Ishikawa (cell line): ENCODE measurements at regions not wholly inside any gene's neighbourhood (a gene's known extent, or its start where the extent isn't known, plus 50 kb on each side); places are given as distances from the start of the nearest gene placed in this dataset.

Experiments used
- CEBPB ChIP-seq: IDR thresholded peaks from 2 replicates; pipeline ENCODE4 v1.6.1; 2012
- CREB1 ChIP-seq: IDR thresholded peaks from 2 replicates; pipeline ENCODE4 v1.6.1; 2012; ENCODE audit warnings: low read depth
- EGR1 ChIP-seq: IDR thresholded peaks from 2 replicates; pipeline ENCODE4 v1.6.1; 2012
- EP300 ChIP-seq: IDR thresholded peaks from 2 replicates; pipeline ENCODE4 v1.6.1; 2012; ENCODE audit warnings: borderline replicate concordance
- FOXM1 ChIP-seq: IDR thresholded peaks from 2 replicates; pipeline ENCODE4 v1.6.1; 2012; ENCODE audit warnings: low read depth, borderline replicate concordance
- NFIC ChIP-seq: IDR thresholded peaks from 2 replicates; pipeline ENCODE4 v1.6.1; 2012
- RAD21 ChIP-seq: IDR thresholded peaks from 2 replicates; pipeline ENCODE4 v1.6.1; 2012; ENCODE audit warnings: low read depth
- REST ChIP-seq: IDR thresholded peaks from 2 replicates; pipeline ENCODE4 v1.6.1; 2012; ENCODE audit warnings: low read depth, mild to moderate bottlenecking
- TAF1 ChIP-seq: IDR thresholded peaks from 2 replicates; pipeline ENCODE4 v1.6.1; 2012; ENCODE audit warnings: low read depth, mild to moderate bottlenecking
- TEAD4 ChIP-seq: IDR thresholded peaks from 2 replicates; pipeline ENCODE4 v1.6.1; 2012
- USF1 ChIP-seq: IDR thresholded peaks from 2 replicates; pipeline ENCODE4 v1.6.1; 2012
- YY1 ChIP-seq: IDR thresholded peaks from 2 replicates; pipeline ENCODE4 v1.6.1; 2012; ENCODE audit warnings: low read depth
- ZBTB7A ChIP-seq: IDR thresholded peaks from 2 replicates; pipeline ENCODE4 v1.6.1; 2012; ENCODE audit warnings: low read depth
- TF ChIP-seq, protein P1 (sequence below): IDR thresholded peaks from 2 replicates; pipeline ENCODE4 v1.6.1; 2012

- TF ChIP-seq REST (no peak), EP300 (no peak), TEAD4 (no peak), USF1 (no peak), YY1 (no peak), NFIC (no peak), EGR1 (no peak), FOXM1 (no peak), RAD21 (no peak), TAF1 (no peak), CEBPB (no peak), CREB1 (no peak), ZBTB7A (no peak)
- TF ChIP-seq, protein P1, sequence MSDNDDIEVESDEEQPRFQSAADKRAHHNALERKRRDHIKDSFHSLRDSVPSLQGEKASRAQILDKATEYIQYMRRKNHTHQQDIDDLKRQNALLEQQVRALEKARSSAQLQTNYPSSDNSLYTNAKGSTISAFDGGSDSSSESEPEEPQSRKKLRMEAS: no peak
These were observed 438.3 kb downstream of the RAB38 start for GRCh38 chr11:87736928-87737327.
